GM19351 (cell line): ENCODE measurements at regions not wholly inside any gene's neighbourhood (a gene's known extent, or its start where the extent isn't known, plus 50 kb on each side); places are given as distances from the start of the nearest gene placed in this dataset.
"Not testable (repeated sequence)": the region's sequence is repeated elsewhere in the genome, so short reads cannot be mapped to it uniquely, and the experiment has no call there.

Experiments
- ATAC-seq: cut with Tn5 transposase; IDR thresholded peaks from one replicate; pipeline ENCODE4 v1.9.1; 2021; ENCODE audit warnings: mild to moderate bottlenecking, moderate library complexity; ENCODE audit not compliant: unreplicated experiment

- no peak for ATAC-seq
These were observed 175.7 kb downstream of the RGS9 start for GRCh38 chr17:65312718-65313377.

- ATAC-seq: no peak
These were observed 174.1 kb downstream of the RGS9 start for GRCh38 chr17:65311261-65311660.

GRCh38 chr17:65307961-65308316 lies 170.8 kb downstream of the RGS9 start:
- no peak for ATAC-seq

- ATAC-seq: no peak
These were observed 170.2 kb downstream of the RGS9 start for GRCh38 chr17:65307081-65307960.

- no peak for ATAC-seq
These were observed 168.6 kb downstream of the RGS9 start for GRCh38 chr17:65305778-65306177.

GRCh38 chr17:65305116-65305515 lies 167.9 kb downstream of the RGS9 start:
- no peak for ATAC-seq

- ATAC-seq: not testable (repeated sequence)
These were observed 164.7 kb downstream of the RGS9 start for GRCh38 chr17:65301882-65302281.

- no peak for ATAC-seq
These were observed 164.0 kb downstream of the RGS9 start for GRCh38 chr17:65301184-65301583.

GRCh38 chr17:65297916-65298315 lies 160.7 kb downstream of the RGS9 start:
- no peak for ATAC-seq

- ATAC-seq: no peak
These were observed 160.2 kb downstream of the RGS9 start for GRCh38 chr17:65297384-65297783.

GRCh38 chr17:65294181-65294719 lies 157.1 kb downstream of the RGS9 start:
- ATAC-seq: peak; percentile 49

GRCh38 chr17:65293584-65294180 lies 156.5 kb downstream of the RGS9 start:
- ATAC-seq: no peak

- ATAC-seq: no peak
These were observed 155.3 kb downstream of the RGS9 start for GRCh38 chr17:65292430-65292829.

- ATAC-seq: not testable (repeated sequence)
These were observed 154.1 kb downstream of the RGS9 start for GRCh38 chr17:65291301-65291700.

- ATAC-seq: no peak
These were observed 153.4 kb downstream of the RGS9 start for GRCh38 chr17:65290616-65291015.

- ATAC-seq: no peak
These were observed 152.9 kb downstream of the RGS9 start for GRCh38 chr17:65290056-65290455.

GRCh38 chr17:65287040-65287439 lies 149.9 kb downstream of the RGS9 start:
- ATAC-seq: no peak

- ATAC-seq: no peak
These were observed 146.5 kb downstream of the RGS9 start for GRCh38 chr17:65283704-65284103.

GRCh38 chr17:65279456-65279855 lies 142.3 kb downstream of the RGS9 start:
- ATAC-seq: no peak

- no peak for ATAC-seq
These were observed 141.6 kb downstream of the RGS9 start for GRCh38 chr17:65278820-65279184.

- ATAC-seq: no peak
These were observed 141.1 kb downstream of the RGS9 start for GRCh38 chr17:65278050-65278819.
